ENCODE measurements at regions not wholly inside any gene's neighbourhood (a gene's known extent, or its start where the extent isn't known, plus 50 kb on each side); places are given as distances from the start of the nearest gene placed in this dataset.

- TF ChIP-seq POLR2A (IDR thresholded peaks at IDR 0.05) (no peak), CTCF (IDR thresholded peaks at IDR 0.05) (no peak)
Measured at GRCh38 chr3:99418709-99419108, 219.7 kb upstream of the COL8A1 start.
